Breast epithelium (tissue), 4 donors: ENCODE measurements at regions not wholly inside any gene's neighbourhood (a gene's known extent, or its start where the extent isn't known, plus 50 kb on each side); places are given as distances from the start of the nearest gene placed in this dataset.
A peak's percentile ranks its signal among the peaks of the same experiment; 100 is the strongest.

Experiments
- DNase-seq, 2 donors: peaks; one replicate each; pipeline ENCODE4 v3.0.0-alpha.2; 2019; ENCODE audit warnings: low spot score in 2 of 2
- H3K27ac ChIP-seq, 2 donors: fragments of 200-600 bp; sonication (generic) in 1 of 2; one replicate each; pipeline ENCODE4 v1.5.1; 2016 to 2019; ENCODE audit warnings: mild to moderate bottlenecking in 1 of 2
- H3K27me3 ChIP-seq, 2 donors: fragments of 200-600 bp; sonication (generic) in 1 of 2; one replicate each; pipeline versions ENCODE4 v1.5.1 to v1.6.0; 2017 to 2019; ENCODE audit warnings: control low read depth in 1 of 2, mild to moderate bottlenecking in 1 of 2
- H3K36me3 ChIP-seq: fragments of 200-600 bp; one replicate; pipeline ENCODE4 v1.5.1; 2019
- H3K4me1 ChIP-seq, 2 donors: fragments of 200-600 bp; sonication (generic); one replicate each; pipeline ENCODE4 v1.5.1; 2016 to 2019; ENCODE audit warnings: control low read depth in 1 of 2
- H3K4me3 ChIP-seq, 3 donors: fragments of 200-600 bp; sonication (generic); 1 replicate in 2 of 3; 2 replicates in 1 of 3; pipeline ENCODE4 v1.5.1; 2016 to 2019; ENCODE audit warnings: mild to moderate bottlenecking in 3 of 3, moderate library complexity in 2 of 3
- H3K9me3 ChIP-seq, 2 donors: fragments of 200-600 bp; sonication (generic) in 1 of 2; one replicate each; pipeline ENCODE4 v1.5.1; 2016 to 2019; ENCODE audit warnings: control low read depth in 1 of 2
- CTCF ChIP-seq, 3 donors: fragments of 450-650 bp; IDR thresholded peaks; one replicate each; pipeline ENCODE4 v1.5.1; 2016 to 2017; ENCODE audit warnings: antibody characterized with exemption in 3 of 3, mild to moderate bottlenecking in 3 of 3, moderate library complexity in 3 of 3
- POLR2A ChIP-seq: fragments of 450-650 bp; IDR thresholded peaks from one replicate; pipeline ENCODE4 v1.6.1; 2016; ENCODE audit warnings: antibody characterized with exemption, mild to moderate bottlenecking, moderate library complexity
- POLR2AphosphoS5 ChIP-seq, 3 donors: sonication (generic); formaldehyde crosslinking; IDR thresholded peaks; one replicate each; pipeline ENCODE4 v1.6.1; 2017; ENCODE audit warnings: antibody characterized with exemption in 3 of 3
- intact Hi-C: fragments of 100-400 bp; cut with DNase I; formaldehyde crosslinking; loops from one replicate; pipeline ENCODE4 v1.15.1; 2023; ENCODE audit warnings: low total_unique reads

GRCh38 chr12:25882266-25882665, 76.2 kb upstream of the RASSF8 start:
- TF ChIP-seq POLR2A, result no peak
- no peak for TF ChIP-seq POLR2AphosphoS5 (IDR thresholded peaks at IDR 0.05)
- no peak for TF ChIP-seq CTCF (IDR thresholded peaks at IDR 0.05)
- Histone ChIP-seq H3K27me3 (no peaks in the 10 kb centered on the region), H3K9me3 (no peaks in the 10 kb centered on the region), H3K27ac (no peak overlapping the region), H3K36me3 (no peaks in the 10 kb centered on the region), H3K4me3 (no peak overlapping the region), H3K4me1 (no peaks in the 10 kb centered on the region)
- no peak for DNase-seq
- intact Hi-C loops, result no loop called here

DNA sequence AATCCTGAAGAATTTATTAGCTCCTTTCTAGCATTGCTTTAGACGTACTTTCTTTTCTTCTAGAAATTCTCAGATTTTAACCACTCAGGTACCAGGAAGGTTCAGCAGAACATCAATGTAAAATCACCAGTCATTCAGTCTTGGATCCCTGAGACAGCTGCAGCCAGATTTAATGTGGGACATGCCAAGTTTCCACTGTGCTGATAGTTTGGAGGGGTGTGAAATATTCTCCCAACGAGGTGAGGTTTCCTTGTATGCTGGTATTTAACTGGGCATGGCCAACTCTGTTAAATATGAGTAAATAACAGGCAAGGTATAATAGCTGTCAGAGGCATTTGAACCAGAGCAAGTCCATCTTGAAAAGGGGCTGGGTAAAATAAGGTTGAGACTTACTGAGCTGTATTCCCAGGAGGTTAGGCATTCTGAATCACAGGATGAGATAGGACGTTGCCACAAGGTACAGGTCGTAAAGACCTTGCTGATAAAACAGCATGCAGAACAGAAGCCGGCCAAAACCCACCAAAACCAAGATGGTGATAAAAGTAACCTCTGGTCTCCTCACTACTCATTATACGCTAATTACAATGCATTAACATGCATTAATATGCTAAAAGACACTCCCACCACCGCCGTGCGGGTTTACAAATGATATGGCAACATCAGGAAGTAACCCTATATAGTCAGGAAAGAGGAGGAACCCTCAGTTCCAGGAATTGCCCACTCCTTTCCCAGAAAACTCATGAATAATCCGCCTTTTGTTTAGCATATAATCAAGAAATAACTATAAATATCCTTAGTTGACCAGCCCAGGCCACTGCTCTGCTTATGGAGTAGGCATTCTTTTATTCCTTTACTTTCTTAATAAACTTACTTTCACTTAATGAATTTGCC, 75.2 kb upstream of the RASSF8 start:
- no peak for TF ChIP-seq CTCF (IDR thresholded peaks at IDR 0.05)
- no peak for TF ChIP-seq POLR2A
- no peak for TF ChIP-seq POLR2AphosphoS5 (IDR thresholded peaks at IDR 0.05)
- Histone ChIP-seq H3K27me3 (no peaks in the 10 kb centered on the region), H3K27ac (no peak overlapping the region), H3K4me1 (no peaks in the 10 kb centered on the region), H3K9me3 (no peaks in the 10 kb centered on the region), H3K36me3 (no peaks in the 10 kb centered on the region), H3K4me3 (no peak overlapping the region)
- DNase-seq, result no peak
- intact Hi-C loops, result no loop called here

DNA sequence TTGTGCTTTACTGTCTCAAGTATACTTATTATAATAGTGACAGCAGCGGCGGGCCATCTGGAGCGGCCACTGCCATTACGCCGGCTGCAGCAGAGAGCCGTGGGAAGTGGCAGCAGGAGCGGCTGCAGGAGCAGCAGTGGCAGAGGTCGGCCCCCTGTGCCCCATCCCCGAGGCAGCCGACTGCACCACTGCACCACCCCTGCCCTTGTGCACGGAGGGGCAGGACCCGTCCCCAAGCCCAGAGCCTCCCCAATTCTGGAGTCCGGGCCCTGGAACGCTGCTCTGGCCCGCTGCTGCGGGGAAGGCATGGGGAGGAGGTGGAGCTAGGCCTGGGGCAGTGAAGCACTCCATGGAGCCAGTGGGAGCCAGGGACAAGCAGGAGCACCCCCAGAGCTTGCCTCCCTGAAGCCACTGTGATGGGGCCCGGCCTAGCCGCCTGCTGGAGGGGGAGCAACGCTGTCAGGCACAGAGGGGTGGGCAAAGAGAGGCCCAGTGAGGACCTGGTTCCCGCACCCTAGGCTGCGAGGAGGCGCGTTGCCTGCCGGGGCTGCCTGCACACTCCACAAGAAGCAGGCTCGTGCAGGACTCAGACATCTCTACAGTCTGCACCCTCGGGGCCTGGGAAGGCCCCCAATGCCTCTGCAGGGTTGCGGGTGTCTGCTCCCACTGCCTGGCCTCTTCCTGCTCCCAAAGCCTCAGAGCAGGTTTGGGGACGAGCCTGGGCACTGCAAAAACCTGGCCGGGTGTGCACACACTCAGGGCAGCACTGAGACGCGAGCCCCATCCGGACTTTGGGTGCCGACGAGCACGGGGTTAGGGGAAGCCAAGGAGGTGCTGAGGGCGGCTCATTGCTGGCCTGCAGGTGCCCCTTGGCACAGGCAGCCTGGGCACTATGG, 74.2 kb upstream of the RASSF8 start:
- Histone ChIP-seq H3K4me3 (no peak overlapping the region), H3K27me3 (no peaks in the 10 kb centered on the region), H3K4me1 (no peaks in the 10 kb centered on the region), H3K36me3 (no peaks in the 10 kb centered on the region), H3K27ac (no peak overlapping the region), H3K9me3 (no peaks in the 10 kb centered on the region)
- no peak for DNase-seq
- no peak for TF ChIP-seq POLR2A
- TF ChIP-seq CTCF (IDR thresholded peaks at IDR 0.05), result no peak
- intact Hi-C loops, result no loop called here

GRCh38 chr12:25884920-25885234, 73.6 kb upstream of the RASSF8 start:
- Histone ChIP-seq H3K27me3 (no peaks in the 10 kb centered on the region), H3K4me3 (no peak overlapping the region), H3K4me1 (no peaks in the 10 kb centered on the region), H3K27ac (peak overlapping the region; percentile 7 to 43), H3K36me3 (no peaks in the 10 kb centered on the region), H3K9me3 (no peaks in the 10 kb centered on the region)
- DNase-seq, result no peak
- intact Hi-C loops, result no loop called here
- TF ChIP-seq POLR2AphosphoS5 (IDR thresholded peaks at IDR 0.05) (no peak), POLR2A (no peak), CTCF (IDR thresholded peaks at IDR 0.05) (no peak)

- TF ChIP-seq CTCF (IDR thresholded peaks at IDR 0.05) (no peak), POLR2AphosphoS5 (IDR thresholded peaks at IDR 0.05) (no peak), POLR2A (no peak)
- Histone ChIP-seq H3K36me3 (no peaks in the 10 kb centered on the region), H3K4me1 (no peaks in the 10 kb centered on the region), H3K9me3 (no peaks in the 10 kb centered on the region), H3K27ac (no peak overlapping the region), H3K27me3 (no peaks in the 10 kb centered on the region), H3K4me3 (no peak overlapping the region)
- intact Hi-C loops, result no loop called here
- DNase-seq, result no peak
These were observed 72.1 kb upstream of the RASSF8 start for GRCh38 chr12:25886396-25886795.
